GM12892 (cell line): ENCODE measurements at regions not wholly inside any gene's neighbourhood (a gene's known extent, or its start where the extent isn't known, plus 50 kb on each side); places are given as distances from the start of the nearest gene placed in this dataset.

Experiments used
- POLR2A ChIP-seq: IDR thresholded peaks from 2 replicates; pipeline ENCODE4 v1.6.1; 2011; ENCODE audit warnings: low read depth, low read length, control low read depth
- POLR2AphosphoS5 ChIP-seq: IDR thresholded peaks from 2 replicates; pipeline ENCODE4 v1.6.1; 2011; ENCODE audit warnings: low read depth, low read length, control low read depth
- TAF1 ChIP-seq: IDR thresholded peaks from 2 replicates; pipeline ENCODE4 v1.6.1; 2011; ENCODE audit warnings: low read depth, mild to moderate bottlenecking, control low read depth, low read length, borderline replicate concordance

GRCh38 chr2:59027320-59027719 lies 786.2 kb upstream of the FANCL start:
- no peak for TF ChIP-seq POLR2A
- TF ChIP-seq POLR2AphosphoS5: no peak
- no peak for TF ChIP-seq TAF1
